ENCODE measurements at regions not wholly inside any gene's neighbourhood (a gene's known extent, or its start where the extent isn't known, plus 50 kb on each side); places are given as distances from the start of the nearest gene placed in this dataset.
A peak's percentile ranks its signal among the peaks of the same experiment; 100 is the strongest.

GRCh38 chr10:3239920-3240894, 67.6 kb upstream of the PITRM1 start:
- no peaks in the 10 kb centered on the region for H3K9me3 Mint-ChIP-seq
- peaks cover 40% of the 10 kb centered on the region for H3K27me3 Mint-ChIP-seq
- peak overlapping the region; percentile 30 for H3K27ac Mint-ChIP-seq
- peaks cover 5% of the 10 kb centered on the region for H3K4me1 Mint-ChIP-seq (ENCODE audit: low read depth)
- intact Hi-C loops (cut with micrococcal nuclease): loop anchor here (1.0 to 5.0 kb wide), 2 partner anchors 537 to 1527 kb away; no protein-coding TSS in a partner anchor
- H3K4me3 Mint-ChIP-seq: peak overlapping the region; percentile 18
- no peaks in the 10 kb centered on the region for H3K36me3 Mint-ChIP-seq (ENCODE audit: low read depth)

- Mint-ChIP-seq H3K27me3 (peaks cover 40% of the 10 kb centered on the region), H3K9me3 (no peaks in the 10 kb centered on the region), H3K36me3 (ENCODE audit: low read depth) (no peaks in the 10 kb centered on the region), H3K4me1 (ENCODE audit: low read depth) (peaks cover 5% of the 10 kb centered on the region), H3K4me3 (no peak overlapping the region), H3K27ac (no peak overlapping the region)
- intact Hi-C loops (cut with micrococcal nuclease): loop anchor here (1.0 to 5.0 kb wide), 2 partner anchors 538 to 1528 kb away; no protein-coding TSS in a partner anchor
These were observed 66.7 kb upstream of the PITRM1 start for GRCh38 chr10:3239066-3239919.

DNA sequence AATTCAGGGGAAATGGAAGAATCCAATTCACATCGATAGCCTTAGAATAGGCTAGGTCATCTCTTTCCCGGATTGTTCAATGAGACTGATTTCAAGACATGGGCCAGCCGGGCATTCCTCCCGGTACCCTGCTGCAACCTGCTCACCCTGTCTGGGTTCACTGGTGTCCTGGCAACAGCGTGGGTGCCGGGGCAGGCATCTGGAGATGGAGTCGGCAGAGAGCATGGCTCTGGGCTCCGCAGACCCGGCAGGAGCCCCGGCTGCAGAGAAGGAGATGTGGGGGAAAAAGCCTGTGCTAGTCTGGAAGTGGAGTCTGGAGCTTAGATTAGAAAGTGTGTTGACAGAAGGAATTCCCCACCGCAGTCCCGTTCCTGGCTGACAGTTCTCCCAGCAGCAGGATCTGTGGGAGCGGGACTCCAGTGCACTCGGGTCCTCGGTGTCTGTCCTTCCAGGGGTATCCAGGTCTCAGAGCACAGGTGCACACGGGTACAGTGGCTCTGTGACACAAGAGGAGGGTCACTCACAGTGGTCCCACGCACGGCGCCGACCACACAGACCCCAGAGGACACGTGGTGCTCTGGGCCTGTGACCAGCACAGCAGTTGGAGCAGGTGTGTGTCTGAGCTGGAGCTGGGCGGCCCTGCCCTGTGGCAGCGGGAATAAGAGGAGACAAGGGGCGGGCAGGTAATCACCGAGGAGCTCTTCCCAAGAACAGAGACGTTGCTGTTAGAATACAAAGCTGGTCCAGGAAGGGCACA, 65.7 kb upstream of the PITRM1 start:
- no peaks in the 10 kb centered on the region for H3K36me3 Mint-ChIP-seq (ENCODE audit: low read depth)
- peak overlapping the region; percentile 19 for H3K27ac Mint-ChIP-seq
- intact Hi-C loops (cut with micrococcal nuclease): loop anchor here (5.0 kb wide), 1 partner anchor 539 kb away; no protein-coding TSS in a partner anchor
- H3K4me1 Mint-ChIP-seq (ENCODE audit: low read depth): peaks cover 5% of the 10 kb centered on the region
- H3K4me3 Mint-ChIP-seq: no peak overlapping the region
- H3K27me3 Mint-ChIP-seq: peaks cover 38% of the 10 kb centered on the region
- H3K9me3 Mint-ChIP-seq: no peaks in the 10 kb centered on the region

DNA sequence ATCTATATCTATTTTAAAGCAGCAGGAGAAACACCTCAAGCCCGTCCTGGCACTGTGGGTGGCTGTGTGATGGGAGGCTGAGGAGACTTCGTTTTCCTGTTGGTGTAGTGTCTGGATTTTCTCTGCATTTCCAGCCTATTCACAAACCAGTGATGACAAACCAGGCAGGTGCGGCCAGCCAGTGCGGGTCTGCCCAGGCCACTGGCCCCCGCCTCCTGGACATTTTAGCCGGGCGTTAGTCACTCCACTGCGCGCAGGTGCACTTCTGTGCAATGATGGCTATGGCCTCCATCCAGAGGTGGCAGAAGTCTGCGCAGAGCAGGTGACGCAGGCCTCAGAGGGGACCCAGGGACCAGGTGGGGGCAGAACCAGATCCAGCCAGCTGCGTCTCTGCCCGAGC, 64.9 kb upstream of the PITRM1 start:
- H3K36me3 Mint-ChIP-seq (ENCODE audit: low read depth): no peaks in the 10 kb centered on the region
- H3K27ac Mint-ChIP-seq: no peak overlapping the region
- peaks cover 5% of the 10 kb centered on the region for H3K4me1 Mint-ChIP-seq (ENCODE audit: low read depth)
- intact Hi-C loops (cut with micrococcal nuclease): loop anchor here (5.0 kb wide), 1 partner anchor 540 kb away; no protein-coding TSS in a partner anchor
- H3K27me3 Mint-ChIP-seq: peaks cover 40% of the 10 kb centered on the region
- no peak overlapping the region for H3K4me3 Mint-ChIP-seq
- no peaks in the 10 kb centered on the region for H3K9me3 Mint-ChIP-seq

- Mint-ChIP-seq H3K9me3 (no peaks in the 10 kb centered on the region), H3K4me3 (no peak overlapping the region), H3K27ac (no peak overlapping the region), H3K36me3 (ENCODE audit: low read depth) (no peaks in the 10 kb centered on the region), H3K27me3 (peaks cover 40% of the 10 kb centered on the region), H3K4me1 (ENCODE audit: low read depth) (peaks cover 5% of the 10 kb centered on the region)
- intact Hi-C loops (cut with micrococcal nuclease): loop anchor here (5.0 kb wide), 1 partner anchor 540 kb away; no protein-coding TSS in a partner anchor
These were observed 64.2 kb upstream of the PITRM1 start for GRCh38 chr10:3236644-3237404.

GRCh38 chr10:3235996-3236510, 63.5 kb upstream of the PITRM1 start:
- Mint-ChIP-seq H3K27me3 (peaks cover 38% of the 10 kb centered on the region), H3K27ac (no peak overlapping the region)

DNA sequence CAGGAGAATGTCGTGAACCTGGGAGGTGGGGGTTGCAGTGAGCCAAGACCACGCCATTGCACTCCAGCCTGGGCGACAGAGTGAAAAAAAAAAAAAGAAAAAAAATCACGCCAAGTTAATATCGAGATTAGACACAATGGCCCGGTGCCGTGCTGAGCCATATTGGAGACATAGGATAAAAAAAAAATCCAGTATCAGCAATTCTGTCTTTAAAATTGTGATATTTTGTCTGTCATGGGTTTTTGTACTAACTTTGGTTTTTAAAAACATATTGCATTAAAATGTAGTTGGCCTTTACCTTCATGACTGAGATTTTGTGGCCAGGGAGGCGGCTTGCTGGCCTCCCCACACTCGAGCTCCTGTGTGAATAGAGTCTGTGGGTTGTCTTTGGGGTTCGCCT, 62.8 kb upstream of the PITRM1 start:
- H3K27ac Mint-ChIP-seq: no peak overlapping the region
- H3K4me1 Mint-ChIP-seq (ENCODE audit: low read depth): peaks cover 5% of the 10 kb centered on the region
- intact Hi-C loops (cut with micrococcal nuclease): loop anchor here (5.0 kb wide), 1 partner anchor 542 kb away; no protein-coding TSS in a partner anchor
- H3K9me3 Mint-ChIP-seq: no peaks in the 10 kb centered on the region
- H3K4me3 Mint-ChIP-seq: no peak overlapping the region
- peaks cover 34% of the 10 kb centered on the region for H3K27me3 Mint-ChIP-seq
- H3K36me3 Mint-ChIP-seq (ENCODE audit: low read depth): no peaks in the 10 kb centered on the region

More at GRCh38 chr10:3235996-3236510, 63.5 kb upstream of the PITRM1 start:
- H3K4me1 Mint-ChIP-seq (ENCODE audit: low read depth): peaks cover 5% of the 10 kb centered on the region
- H3K9me3 Mint-ChIP-seq: no peaks in the 10 kb centered on the region
- intact Hi-C loops (cut with micrococcal nuclease): loop anchor here (5.0 kb wide), 1 partner anchor 541 kb away; no protein-coding TSS in a partner anchor
- H3K4me3 Mint-ChIP-seq: no peak overlapping the region
- no peaks in the 10 kb centered on the region for H3K36me3 Mint-ChIP-seq (ENCODE audit: low read depth)

GRCh38 chr10:3233486-3233990, 61.0 kb upstream of the PITRM1 start:
- no peak overlapping the region for H3K4me3 Mint-ChIP-seq
- H3K27me3 Mint-ChIP-seq: peaks cover 24% of the 10 kb centered on the region
- H3K36me3 Mint-ChIP-seq (ENCODE audit: low read depth): no peaks in the 10 kb centered on the region
- intact Hi-C loops (cut with micrococcal nuclease): no loop called here
- no peaks in the 10 kb centered on the region for H3K4me1 Mint-ChIP-seq (ENCODE audit: low read depth)
- H3K9me3 Mint-ChIP-seq: no peaks in the 10 kb centered on the region
- no peak overlapping the region for H3K27ac Mint-ChIP-seq

GRCh38 chr10:3231951-3232730, 59.6 kb upstream of the PITRM1 start:
- Mint-ChIP-seq H3K9me3 (no peaks in the 10 kb centered on the region), H3K36me3 (ENCODE audit: low read depth) (no peaks in the 10 kb centered on the region), H3K4me1 (ENCODE audit: low read depth) (no peaks in the 10 kb centered on the region), H3K4me3 (no peak overlapping the region), H3K27ac (no peak overlapping the region), H3K27me3 (peaks cover 28% of the 10 kb centered on the region)
- intact Hi-C loops (cut with micrococcal nuclease): no loop called here

- intact Hi-C loops (cut with micrococcal nuclease): no loop called here
- H3K27ac Mint-ChIP-seq: no peak overlapping the region
- H3K4me3 Mint-ChIP-seq: no peak overlapping the region
- no peaks in the 10 kb centered on the region for H3K9me3 Mint-ChIP-seq
- no peaks in the 10 kb centered on the region for H3K36me3 Mint-ChIP-seq (ENCODE audit: low read depth)
- H3K4me1 Mint-ChIP-seq (ENCODE audit: low read depth): no peaks in the 10 kb centered on the region
- H3K27me3 Mint-ChIP-seq: peaks cover 28% of the 10 kb centered on the region
These were observed 57.2 kb upstream of the PITRM1 start for GRCh38 chr10:3229815-3230214.

- intact Hi-C loops (cut with micrococcal nuclease): no loop called here
- no peak overlapping the region for H3K4me3 Mint-ChIP-seq
- peaks cover 27% of the 10 kb centered on the region for H3K27me3 Mint-ChIP-seq
- no peaks in the 10 kb centered on the region for H3K9me3 Mint-ChIP-seq
- no peaks in the 10 kb centered on the region for H3K4me1 Mint-ChIP-seq (ENCODE audit: low read depth)
- no peaks in the 10 kb centered on the region for H3K36me3 Mint-ChIP-seq (ENCODE audit: low read depth)
- no peak overlapping the region for H3K27ac Mint-ChIP-seq
These were observed 56.0 kb upstream of the PITRM1 start for GRCh38 chr10:3228629-3228945.
